ENCODE measurements at regions not wholly inside any gene's neighbourhood (a gene's known extent, or its start where the extent isn't known, plus 50 kb on each side); places are given as distances from the start of the nearest gene placed in this dataset.

- Histone ChIP-seq H3K4me3 (no peak overlapping the region), H3K9me3 (no peaks in the 10 kb centered on the region), H3K27me3 (peaks cover 0 to 24% of the 10 kb centered on the region in 2 donors), H3K4me1 (no peaks in the 10 kb centered on the region), H3K27ac (no peak overlapping the region), H3K36me3 (no peaks in the 10 kb centered on the region)
- intact Hi-C loops (cut with DNase I; ENCODE audit: low total_unique reads) = no loop called here
- DNase-seq = no peak
- TF ChIP-seq, protein P1, sequence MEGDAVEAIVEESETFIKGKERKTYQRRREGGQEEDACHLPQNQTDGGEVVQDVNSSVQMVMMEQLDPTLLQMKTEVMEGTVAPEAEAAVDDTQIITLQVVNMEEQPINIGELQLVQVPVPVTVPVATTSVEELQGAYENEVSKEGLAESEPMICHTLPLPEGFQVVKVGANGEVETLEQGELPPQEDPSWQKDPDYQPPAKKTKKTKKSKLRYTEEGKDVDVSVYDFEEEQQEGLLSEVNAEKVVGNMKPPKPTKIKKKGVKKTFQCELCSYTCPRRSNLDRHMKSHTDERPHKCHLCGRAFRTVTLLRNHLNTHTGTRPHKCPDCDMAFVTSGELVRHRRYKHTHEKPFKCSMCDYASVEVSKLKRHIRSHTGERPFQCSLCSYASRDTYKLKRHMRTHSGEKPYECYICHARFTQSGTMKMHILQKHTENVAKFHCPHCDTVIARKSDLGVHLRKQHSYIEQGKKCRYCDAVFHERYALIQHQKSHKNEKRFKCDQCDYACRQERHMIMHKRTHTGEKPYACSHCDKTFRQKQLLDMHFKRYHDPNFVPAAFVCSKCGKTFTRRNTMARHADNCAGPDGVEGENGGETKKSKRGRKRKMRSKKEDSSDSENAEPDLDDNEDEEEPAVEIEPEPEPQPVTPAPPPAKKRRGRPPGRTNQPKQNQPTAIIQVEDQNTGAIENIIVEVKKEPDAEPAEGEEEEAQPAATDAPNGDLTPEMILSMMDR (IDR thresholded peaks at IDR 0.05) = no peak
Observed at GRCh38 chr1:4047666-4048065, 147.6 kb upstream of the C1orf174 start.

DNA sequence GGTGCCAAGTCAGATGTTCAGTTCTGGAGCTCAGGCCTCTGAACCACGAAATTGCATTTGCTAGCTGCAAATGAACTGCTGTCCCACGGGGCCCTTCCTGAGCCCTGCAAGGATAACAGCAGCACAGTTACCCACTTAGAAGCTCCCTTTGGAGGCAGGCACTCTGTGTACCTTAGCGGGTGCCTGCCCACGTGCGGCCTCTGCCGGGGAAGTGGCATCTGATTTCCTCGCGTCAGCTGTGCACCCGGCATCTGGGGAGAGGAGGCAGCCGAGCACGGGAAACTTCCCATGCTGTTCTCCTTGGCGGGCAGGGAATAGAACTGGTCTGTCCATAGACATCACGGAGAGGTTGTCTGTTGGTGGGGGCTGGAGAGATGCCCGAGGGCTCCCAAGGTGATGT, 148.0 kb upstream of the C1orf174 start:
- no peaks in the 10 kb centered on the region for H3K4me1 ChIP-seq
- H3K27me3 ChIP-seq = peaks cover 0 to 25% of the 10 kb centered on the region in 2 donors
- H3K36me3 ChIP-seq = no peaks in the 10 kb centered on the region
- TF ChIP-seq, protein P1 (IDR thresholded peaks at IDR 0.05) = no peak
- no peaks in the 10 kb centered on the region for H3K9me3 ChIP-seq
- intact Hi-C loops (cut with DNase I; ENCODE audit: low total_unique reads) = no loop called here
- H3K27ac ChIP-seq = no peak overlapping the region
- no peak for DNase-seq
- no peak overlapping the region for H3K4me3 ChIP-seq

- TF ChIP-seq, protein P1 (IDR thresholded peaks at IDR 0.05) = no peak
- intact Hi-C loops (cut with DNase I; ENCODE audit: low total_unique reads) = no loop called here
- H3K4me1 ChIP-seq = no peaks in the 10 kb centered on the region
- no peaks in the 10 kb centered on the region for H3K36me3 ChIP-seq
- H3K9me3 ChIP-seq = no peaks in the 10 kb centered on the region
- H3K4me3 ChIP-seq = no peak overlapping the region
- no peak overlapping the region for H3K27ac ChIP-seq
- no peak for DNase-seq
- H3K27me3 ChIP-seq = peaks cover 0 to 32% of the 10 kb centered on the region in 2 donors
Observed at GRCh38 chr1:4048921-4049320, 148.8 kb upstream of the C1orf174 start.

DNA sequence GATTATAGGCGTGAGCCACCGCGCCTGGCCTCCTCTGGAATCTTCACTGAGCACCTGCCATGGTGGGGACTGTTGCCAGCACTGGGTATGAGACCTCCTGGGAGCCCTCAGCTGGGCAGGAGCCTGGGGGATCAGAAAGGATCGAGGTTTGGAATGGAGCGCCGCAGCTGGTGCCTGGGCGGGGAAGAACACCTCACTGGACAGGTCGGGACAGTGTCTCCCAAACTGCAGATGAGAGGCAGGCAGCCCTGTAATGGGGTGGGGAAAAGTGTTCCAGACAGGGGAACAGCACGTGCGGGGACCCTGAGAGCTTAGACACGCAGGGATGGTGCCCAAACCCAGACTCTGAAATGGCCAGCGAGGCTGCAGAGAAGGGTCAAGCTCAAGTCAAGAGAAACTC, 150.9 kb upstream of the C1orf174 start:
- no peak overlapping the region for H3K27ac ChIP-seq
- H3K4me3 ChIP-seq = no peak overlapping the region
- H3K9me3 ChIP-seq = no peaks in the 10 kb centered on the region
- peaks cover 0 to 42% of the 10 kb centered on the region in 2 donors for H3K27me3 ChIP-seq
- no peak for DNase-seq
- H3K4me1 ChIP-seq = no peaks in the 10 kb centered on the region
- TF ChIP-seq, protein P1 (IDR thresholded peaks at IDR 0.05) = no peak
- intact Hi-C loops (cut with DNase I; ENCODE audit: low total_unique reads) = no loop called here
- no peaks in the 10 kb centered on the region for H3K36me3 ChIP-seq

DNA sequence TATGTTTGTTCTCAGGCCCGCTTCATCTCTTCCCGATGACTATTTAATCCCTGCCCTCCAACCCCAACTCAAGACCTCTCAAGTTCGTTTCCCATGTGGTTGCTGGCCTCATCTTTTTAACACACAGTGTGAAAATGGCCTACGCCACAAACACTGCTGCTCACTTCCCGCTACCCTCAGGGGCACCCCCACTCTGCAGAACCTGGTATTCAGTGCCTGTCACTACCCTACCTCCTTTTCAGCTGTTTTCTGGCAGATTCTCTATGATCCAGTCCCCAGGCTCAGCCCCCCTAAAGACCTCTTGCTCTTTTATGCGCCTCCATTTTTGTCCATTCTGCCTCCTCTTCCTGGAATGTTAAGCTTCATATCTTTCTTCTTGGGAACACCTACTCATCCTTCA, 152.6 kb upstream of the C1orf174 start:
- TF ChIP-seq, protein P1 (IDR thresholded peaks at IDR 0.05) = no peak
- intact Hi-C loops (cut with DNase I; ENCODE audit: low total_unique reads) = no loop called here
- no peaks in the 10 kb centered on the region for H3K4me1 ChIP-seq
- no peak overlapping the region for H3K27ac ChIP-seq
- H3K9me3 ChIP-seq = no peaks in the 10 kb centered on the region
- no peak for DNase-seq
- no peaks in the 10 kb centered on the region for H3K36me3 ChIP-seq
- peaks cover 0 to 36% of the 10 kb centered on the region in 2 donors for H3K27me3 ChIP-seq
- H3K4me3 ChIP-seq = no peak overlapping the region

DNA sequence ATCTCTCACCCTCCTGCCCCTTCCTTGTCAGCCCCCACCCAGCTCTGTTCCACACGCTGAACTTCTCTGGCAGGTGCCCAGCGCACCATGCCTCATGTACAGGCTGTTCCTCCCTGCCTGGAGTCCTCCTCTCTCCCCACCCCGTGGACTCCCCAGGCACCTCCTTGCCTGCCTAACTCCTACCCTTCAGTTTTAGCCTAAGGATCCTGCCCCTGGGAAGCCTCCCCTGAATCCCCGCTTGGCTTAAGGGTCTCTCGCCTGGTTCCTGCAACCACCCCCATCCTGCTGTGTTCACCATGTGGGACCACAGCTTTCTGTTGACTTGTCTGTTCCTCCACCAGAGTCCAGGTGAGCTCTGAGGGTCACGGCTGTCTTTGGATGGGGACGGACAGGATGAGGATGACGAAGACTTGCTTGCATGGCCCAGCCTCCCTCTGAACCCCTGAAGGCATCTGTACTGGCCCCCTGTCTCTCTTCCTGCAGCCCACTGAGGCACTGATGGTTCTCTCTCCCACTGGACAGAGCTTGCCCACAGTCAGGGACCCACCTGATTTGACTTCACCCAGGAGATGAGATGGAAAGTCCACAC, 153.2 kb upstream of the C1orf174 start:
- peak in 1 of 2 donors; percentile 40 for DNase-seq
- no peak overlapping the region for H3K4me3 ChIP-seq
- no peak overlapping the region for H3K27ac ChIP-seq
- intact Hi-C loops (cut with DNase I; ENCODE audit: low total_unique reads) = no loop called here
- H3K4me1 ChIP-seq = no peaks in the 10 kb centered on the region
- TF ChIP-seq, protein P1 (IDR thresholded peaks at IDR 0.05) = no peak
- peaks cover 0 to 34% of the 10 kb centered on the region in 2 donors for H3K27me3 ChIP-seq
- H3K9me3 ChIP-seq = no peaks in the 10 kb centered on the region
- H3K36me3 ChIP-seq = no peaks in the 10 kb centered on the region

Measured in tibial artery (tissue), 4 donors.